Left colon (tissue), 2 donors: ENCODE measurements at regions not wholly inside any gene's neighbourhood (a gene's known extent, or its start where the extent isn't known, plus 50 kb on each side); places are given as distances from the start of the nearest gene placed in this dataset.

Experiments
- ATAC-seq: fragments of 200-7000 bp; cut with Tn5 transposase; one replicate; pipeline ENCODE4 v1.9.1; 2020; ENCODE audit warnings: mild to moderate bottlenecking, moderate library complexity
- DNase-seq, 2 donors: peaks; one replicate each; pipeline ENCODE4 v3.0.0-alpha.2; 2020
- intact Hi-C, 2 donors: fragments of 100-400 bp; cut with DNase I in 1 of 2; cut with micrococcal nuclease in 1 of 2; formaldehyde crosslinking; loops; one replicate each; pipeline versions ENCODE4 v1.11.2 to v1.14.0; 2022; cut with DNase I, micrococcal nuclease
- donor health status: DM: no; HTN: no; CAD: no.
- donor health status: DM: yes; HTN: yes; CAD: no.

GRCh38 chr1:177351361-177352108 is 180.8 kb downstream of the BRINP2 start:
- intact Hi-C loops, result no loop called here
- ATAC-seq, result peak; percentile 75
- DNase-seq, result peak; percentile 40 to 42

DNA sequence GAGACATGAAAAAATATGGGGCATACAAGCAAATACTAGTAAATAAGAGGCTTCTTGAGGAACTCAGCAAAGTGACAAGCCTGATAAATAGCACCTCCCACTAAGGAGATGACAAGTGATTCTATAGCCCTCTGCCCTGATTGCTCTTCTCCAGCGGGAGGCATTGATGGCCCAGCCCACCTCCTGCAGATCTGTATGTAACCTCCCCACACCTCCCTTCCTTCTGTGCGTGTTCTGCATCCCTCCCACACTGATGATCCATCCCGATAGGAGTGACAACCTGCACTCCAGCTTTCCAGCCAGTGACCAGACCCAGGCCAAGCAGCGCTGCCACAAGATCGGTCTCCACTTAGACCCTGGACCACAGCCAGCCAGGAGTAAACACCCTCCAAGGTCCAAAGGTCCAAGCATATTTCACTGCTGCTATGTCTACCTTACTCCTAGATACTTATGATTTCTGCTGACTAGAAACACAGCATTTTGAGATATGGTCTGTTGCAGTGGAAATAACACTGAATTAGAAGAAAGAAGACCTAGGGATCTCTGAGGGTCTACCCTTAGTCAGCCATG is 176.1 kb downstream of the BRINP2 start:
- ATAC-seq, result peak; percentile 92
- peak; percentile 75 to 80 for DNase-seq
- intact Hi-C loops, result no loop called here

DNA sequence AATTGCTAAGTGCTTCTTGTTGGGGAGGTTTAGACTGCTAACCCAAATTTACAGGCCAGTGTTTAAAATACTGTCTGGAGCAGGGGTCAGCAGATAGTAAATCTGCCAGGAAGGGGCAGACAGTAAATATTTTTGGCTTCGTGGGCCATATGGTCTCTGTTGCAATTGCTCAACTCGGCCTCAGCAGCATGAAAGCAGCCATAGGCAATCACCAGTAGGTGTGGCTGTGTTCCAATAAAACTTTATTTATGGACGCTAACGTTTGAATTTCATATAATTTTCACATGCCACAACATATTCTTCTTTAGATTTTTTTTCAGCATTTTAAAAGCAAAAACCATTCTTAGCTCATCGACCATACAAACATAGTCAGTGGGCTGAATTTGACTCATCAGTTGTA is 172.7 kb downstream of the BRINP2 start:
- DNase-seq (no peak), ATAC-seq (no peak)
- intact Hi-C loops, result no loop called here

DNA sequence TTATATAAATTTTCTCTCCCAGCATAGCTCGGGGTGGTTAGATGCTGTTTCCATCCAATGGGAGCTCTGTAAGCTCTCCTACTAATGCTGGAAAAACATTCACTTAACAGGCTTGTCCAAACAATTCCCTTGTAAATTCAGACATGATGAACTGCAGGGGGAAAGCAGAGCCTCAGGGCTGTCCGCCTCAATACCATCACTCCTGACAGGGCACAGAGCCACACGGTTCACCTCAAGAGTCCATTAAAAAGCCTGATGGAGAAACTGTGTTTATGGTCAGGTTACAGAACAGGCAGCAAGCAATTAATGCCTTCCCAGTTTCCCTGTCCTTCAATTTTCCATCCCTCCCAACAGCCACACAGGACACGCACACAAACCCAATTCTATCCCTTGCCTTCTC is 171.0 kb downstream of the BRINP2 start:
- DNase-seq (no peak), ATAC-seq (no peak)
- intact Hi-C loops, result no loop called here

DNA sequence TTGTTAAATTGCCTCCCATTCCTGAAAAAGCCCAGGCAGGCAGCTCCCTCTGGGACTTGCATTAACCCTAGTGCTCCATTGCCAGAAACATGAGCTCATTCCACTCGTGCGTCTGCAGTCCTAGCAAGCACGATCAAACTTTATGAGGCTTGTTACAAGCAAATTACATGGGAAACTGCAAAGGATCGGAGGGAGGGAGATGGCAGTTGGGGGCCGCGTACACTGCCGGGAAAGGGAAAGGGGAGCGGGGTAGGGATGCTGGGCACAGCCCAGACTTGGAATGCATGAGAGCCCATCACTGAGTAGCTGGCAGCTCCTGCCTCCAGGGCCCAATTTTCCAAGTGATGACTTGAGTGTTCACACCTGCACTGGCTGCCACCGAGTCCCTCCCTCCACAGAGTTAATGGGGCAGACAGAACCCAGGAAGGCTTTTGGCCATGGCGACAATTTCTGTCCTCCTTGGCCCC is 169.9 kb downstream of the BRINP2 start:
- DNase-seq (no peak), ATAC-seq (no peak)
- intact Hi-C loops, result no loop called here

GRCh38 chr1:177338376-177338775 is 167.6 kb downstream of the BRINP2 start:
- ATAC-seq, result no peak
- DNase-seq, result no peak
- intact Hi-C loops, result no loop called here

DNA sequence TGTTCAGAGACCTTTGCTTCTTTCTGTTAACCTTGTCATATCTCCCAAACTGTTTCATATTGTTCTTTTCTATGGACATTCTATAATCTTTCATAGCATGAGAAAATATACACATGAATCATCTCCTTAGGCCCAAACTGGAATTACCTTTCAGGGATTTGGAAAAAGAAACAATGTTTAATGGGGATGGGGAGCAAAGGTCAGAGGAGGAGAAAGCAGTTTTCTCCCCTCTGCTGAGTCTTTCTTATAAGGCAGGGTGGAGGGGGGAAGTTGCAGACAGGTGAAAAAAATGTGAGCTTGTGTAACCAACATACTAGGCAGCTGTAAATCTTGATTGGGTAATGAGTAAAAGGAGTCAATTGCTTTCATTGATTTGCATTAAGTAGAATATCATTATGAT is 164.1 kb downstream of the BRINP2 start:
- DNase-seq, result no peak
- intact Hi-C loops, result no loop called here
- no peak for ATAC-seq

GRCh38 chr1:177333936-177334595 is 163.3 kb downstream of the BRINP2 start:
- DNase-seq (no peak), ATAC-seq (peak; percentile 72)
- intact Hi-C loops, result no loop called here
